ENCODE measurements at regions not wholly inside any gene's neighbourhood (a gene's known extent, or its start where the extent isn't known, plus 50 kb on each side); places are given as distances from the start of the nearest gene placed in this dataset.

DNA sequence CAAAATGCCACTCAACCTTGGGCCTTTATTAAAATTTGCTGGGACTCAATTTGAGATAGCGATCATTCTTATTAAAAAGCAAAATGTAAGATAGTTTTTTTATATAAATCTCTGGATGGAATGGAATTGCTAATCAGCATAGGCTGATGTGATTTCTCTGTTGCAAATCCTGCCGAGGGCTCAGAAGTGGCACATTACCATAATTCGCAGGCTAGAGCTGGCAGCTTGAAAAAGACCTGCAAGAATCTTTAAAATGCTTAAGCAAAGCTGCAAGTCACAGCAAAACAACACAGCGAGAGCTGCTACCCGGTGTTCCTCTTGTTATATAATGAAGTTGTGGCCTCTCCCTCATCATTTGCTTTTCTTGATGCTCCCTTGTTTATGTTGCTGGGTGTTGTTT is 448.1 kb downstream of the GATA3 start:
- no peak for DNase-seq
- Histone ChIP-seq H3K4me1 (no peaks in the 10 kb centered on the region), H3K27ac (no peak overlapping the region), H3K27me3 (peaks cover 0 to 3% (median 0%) of the 10 kb centered on the region in 3 donors), H3K9me3 (no peaks in the 10 kb centered on the region), H3K36me3 (no peaks in the 10 kb centered on the region), H3K4me3 (no peak overlapping the region)
- no peak for TF ChIP-seq POLR2A (IDR thresholded peaks at IDR 0.05)
- TF ChIP-seq EP300 (IDR thresholded peaks at IDR 0.05): no peak
- TF ChIP-seq, protein P1, sequence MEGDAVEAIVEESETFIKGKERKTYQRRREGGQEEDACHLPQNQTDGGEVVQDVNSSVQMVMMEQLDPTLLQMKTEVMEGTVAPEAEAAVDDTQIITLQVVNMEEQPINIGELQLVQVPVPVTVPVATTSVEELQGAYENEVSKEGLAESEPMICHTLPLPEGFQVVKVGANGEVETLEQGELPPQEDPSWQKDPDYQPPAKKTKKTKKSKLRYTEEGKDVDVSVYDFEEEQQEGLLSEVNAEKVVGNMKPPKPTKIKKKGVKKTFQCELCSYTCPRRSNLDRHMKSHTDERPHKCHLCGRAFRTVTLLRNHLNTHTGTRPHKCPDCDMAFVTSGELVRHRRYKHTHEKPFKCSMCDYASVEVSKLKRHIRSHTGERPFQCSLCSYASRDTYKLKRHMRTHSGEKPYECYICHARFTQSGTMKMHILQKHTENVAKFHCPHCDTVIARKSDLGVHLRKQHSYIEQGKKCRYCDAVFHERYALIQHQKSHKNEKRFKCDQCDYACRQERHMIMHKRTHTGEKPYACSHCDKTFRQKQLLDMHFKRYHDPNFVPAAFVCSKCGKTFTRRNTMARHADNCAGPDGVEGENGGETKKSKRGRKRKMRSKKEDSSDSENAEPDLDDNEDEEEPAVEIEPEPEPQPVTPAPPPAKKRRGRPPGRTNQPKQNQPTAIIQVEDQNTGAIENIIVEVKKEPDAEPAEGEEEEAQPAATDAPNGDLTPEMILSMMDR (IDR thresholded peaks at IDR 0.05): no peak
- no peak for TF ChIP-seq POLR2AphosphoS5 (IDR thresholded peaks at IDR 0.05)
- WGBS, 2 donors: 60 to 68% methylated on average over 5 of the region's 5 CpGs
- intact Hi-C loops (cut with DNase I): no loop called here

DNA sequence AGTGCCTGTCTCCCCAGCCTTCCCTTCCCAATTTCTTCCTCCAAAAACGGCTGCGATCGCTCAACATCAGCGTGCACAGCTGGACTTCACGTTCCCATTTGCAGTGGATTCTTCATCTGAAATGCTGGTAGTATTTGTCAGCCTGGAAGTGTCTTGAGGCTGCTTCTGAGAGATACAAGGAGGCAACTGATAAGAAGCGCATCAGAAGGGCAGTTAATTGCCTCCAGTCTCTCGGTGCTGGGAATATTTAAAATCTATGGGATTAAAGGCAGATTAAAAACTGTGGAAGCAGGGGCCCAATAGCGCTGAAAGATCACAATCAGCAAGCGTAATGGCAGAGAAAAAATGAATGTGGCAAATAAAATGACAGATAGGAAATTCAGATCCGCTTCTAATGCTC is 450.0 kb downstream of the GATA3 start:
- Histone ChIP-seq H3K4me3 (no peak overlapping the region), H3K9me3 (no peaks in the 10 kb centered on the region), H3K27me3 (peaks cover 0 to 7% (median 0%) of the 10 kb centered on the region in 3 donors), H3K4me1 (no peaks in the 10 kb centered on the region), H3K27ac (no peak overlapping the region), H3K36me3 (no peaks in the 10 kb centered on the region)
- intact Hi-C loops (cut with DNase I): no loop called here
- DNase-seq: no peak
- TF ChIP-seq EP300 (IDR thresholded peaks at IDR 0.05): no peak
- no peak for TF ChIP-seq POLR2AphosphoS5 (IDR thresholded peaks at IDR 0.05)
- no peak for TF ChIP-seq POLR2A (IDR thresholded peaks at IDR 0.05)
- TF ChIP-seq, protein P1 (IDR thresholded peaks at IDR 0.05): no peak
- WGBS, 2 donors: 76 to 79% methylated on average over 10 of the region's 10 CpGs

DNA sequence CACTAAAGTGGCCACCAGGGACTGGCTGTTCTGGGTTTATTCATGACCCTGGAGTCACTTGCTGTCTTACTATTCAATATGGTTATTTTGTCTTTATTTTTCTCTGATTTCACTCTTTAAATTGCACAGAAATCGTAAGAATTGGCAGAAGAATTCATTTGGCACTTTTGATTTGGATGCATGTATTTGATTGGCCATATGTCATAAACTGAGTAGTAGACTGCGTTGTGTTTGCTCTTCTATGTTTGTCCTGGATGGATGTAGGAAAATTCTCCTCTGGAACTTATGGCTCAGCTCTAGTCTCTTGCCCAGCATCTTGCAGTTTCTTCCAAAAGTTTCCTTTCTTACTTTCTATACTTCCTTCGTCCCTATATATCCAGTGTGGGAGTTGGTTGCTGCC is 452.7 kb downstream of the GATA3 start:
- Histone ChIP-seq H3K27ac (no peak overlapping the region), H3K9me3 (no peaks in the 10 kb centered on the region), H3K4me3 (no peak overlapping the region), H3K27me3 (peaks cover 0 to 7% (median 0%) of the 10 kb centered on the region in 3 donors), H3K36me3 (no peaks in the 10 kb centered on the region), H3K4me1 (no peaks in the 10 kb centered on the region)
- 67 to 79% methylated on average over 3 of the region's 3 CpGs for WGBS, 2 donors
- TF ChIP-seq, protein P1 (IDR thresholded peaks at IDR 0.05): no peak
- TF ChIP-seq EP300 (IDR thresholded peaks at IDR 0.05) (no peak), POLR2AphosphoS5 (IDR thresholded peaks at IDR 0.05) (no peak), POLR2A (IDR thresholded peaks at IDR 0.05) (no peak)
- no peak for DNase-seq
- intact Hi-C loops (cut with DNase I): no loop called here

DNA sequence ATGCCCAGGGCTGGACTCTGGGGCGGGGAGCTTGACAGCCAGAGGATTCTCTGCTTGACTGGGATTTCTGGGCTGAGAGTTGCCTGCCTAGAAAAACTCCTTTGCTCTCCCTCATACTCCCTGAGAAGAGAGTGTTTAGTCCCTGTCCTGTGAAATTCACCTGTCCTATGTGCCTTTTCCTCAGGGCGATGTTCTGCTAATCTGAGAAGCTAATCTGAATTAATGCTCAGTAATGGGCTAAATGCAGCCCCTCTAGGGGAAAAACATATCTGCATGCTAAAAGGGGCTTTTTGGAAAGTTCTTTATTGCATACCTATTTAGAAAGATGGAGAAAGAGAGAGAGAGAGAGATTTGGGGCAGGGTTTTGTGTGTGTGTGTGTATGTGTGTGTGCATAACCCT is 454.4 kb downstream of the GATA3 start:
- 85 to 87% methylated on average over 2 of the region's 2 CpGs for WGBS, 2 donors
- Histone ChIP-seq H3K4me3 (no peak overlapping the region), H3K27me3 (peaks cover 0 to 3% (median 0%) of the 10 kb centered on the region in 3 donors), H3K36me3 (no peaks in the 10 kb centered on the region), H3K9me3 (no peaks in the 10 kb centered on the region), H3K4me1 (no peaks in the 10 kb centered on the region), H3K27ac (no peak overlapping the region)
- DNase-seq: no peak
- TF ChIP-seq, protein P1 (IDR thresholded peaks at IDR 0.05): no peak
- TF ChIP-seq POLR2A (IDR thresholded peaks at IDR 0.05) (no peak), POLR2AphosphoS5 (IDR thresholded peaks at IDR 0.05) (no peak), EP300 (IDR thresholded peaks at IDR 0.05) (no peak)
- intact Hi-C loops (cut with DNase I): no loop called here

DNA sequence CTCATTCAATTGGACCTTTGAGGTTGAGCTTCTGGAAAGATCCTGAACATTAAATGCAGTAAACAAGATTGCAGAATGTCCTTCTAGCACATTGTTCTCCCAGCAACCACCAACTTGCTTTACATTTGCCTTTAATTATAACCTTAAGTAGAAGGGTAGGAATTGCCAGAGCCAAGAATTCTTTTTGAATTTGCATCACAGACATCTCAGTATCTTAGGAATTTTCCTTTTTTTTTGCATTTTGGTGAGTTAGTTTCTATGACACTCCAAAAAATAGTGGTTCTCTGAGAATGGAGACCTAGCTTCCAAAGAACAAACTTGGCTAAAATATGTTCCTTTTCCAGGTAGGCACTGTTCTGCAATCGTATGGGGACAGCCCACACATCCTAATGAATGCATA is 456.0 kb downstream of the GATA3 start:
- no peak for DNase-seq
- H3K36me3 ChIP-seq: no peaks in the 10 kb centered on the region
- H3K27me3 ChIP-seq: peaks cover 0 to 3% (median 0%) of the 10 kb centered on the region in 3 donors
- 77 to 79% methylated on average over 1 of the region's 1 CpG for WGBS, 2 donors
- intact Hi-C loops (cut with DNase I): no loop called here
- no peak for TF ChIP-seq POLR2A (IDR thresholded peaks at IDR 0.05)
- TF ChIP-seq, protein P1 (IDR thresholded peaks at IDR 0.05): no peak
- no peak for TF ChIP-seq EP300 (IDR thresholded peaks at IDR 0.05)
- TF ChIP-seq POLR2AphosphoS5 (IDR thresholded peaks at IDR 0.05): no peak
- no peak overlapping the region for H3K27ac ChIP-seq
- H3K9me3 ChIP-seq: no peaks in the 10 kb centered on the region
- H3K4me1 ChIP-seq: no peaks in the 10 kb centered on the region
- no peak overlapping the region for H3K4me3 ChIP-seq
